H1 (cell line): ENCODE measurements at regions not wholly inside any gene's neighbourhood (a gene's known extent, or its start where the extent isn't known, plus 50 kb on each side); places are given as distances from the start of the nearest gene placed in this dataset.

ENCODE experiments used
- CTCF ChIA-PET: fragments of 300-600 bp; sonication (Branson Sonifier 250); formaldehyde crosslinking; loops from one replicate; lab custom pipeline; 2021; ENCODE audit not compliant: partially characterized antibody; lab: Charles Lee
- POLR2A ChIA-PET: fragments of 300-600 bp; sonication (Branson Sonifier 250); formaldehyde crosslinking; loops from one replicate; lab custom pipeline; 2021; ENCODE audit warnings: inconsistent platforms; ENCODE audit not compliant: partially characterized antibody; lab: Charles Lee
- DNase-seq, 2 experiments: peaks; one replicate each; pipeline versions ENCODE4 v3.0.0 to v3.0.0-alpha.2; 2010 to 2022; ENCODE audit warnings: low spot score in 2 of 2, low read depth in 1 of 2, mixed read lengths in 1 of 2
- FAIRE-seq: peaks from 2 replicates; lab custom pipeline; 2011; peaks lifted over from hg19 to GRCh38; lab: Jason Lieb, UNC
- H2AFZ ChIP-seq: 2 replicates; pipeline ENCODE4 v1.8.1; 2012; ENCODE audit warnings: low read length, inconsistent platforms
- H2AK5ac ChIP-seq: 2 replicates; pipeline ENCODE4 v1.6.1; 2013; ENCODE audit warnings: low read depth, low read length
- H2BK120ac ChIP-seq: replicated peaks from 2 replicates; pipeline ENCODE3; 2013; ENCODE audit warnings: low read depth, low read length, inconsistent platforms
- H2BK12ac ChIP-seq: 2 replicates; pipeline ENCODE4 v1.6.1; 2013; ENCODE audit warnings: low read depth, low read length
- H2BK15ac ChIP-seq: 2 replicates; pipeline ENCODE4 v1.6.1; 2013; ENCODE audit warnings: low read length
- H2BK20ac ChIP-seq: 2 replicates; pipeline ENCODE4 v1.6.1; 2013; ENCODE audit warnings: low read length
- H2BK5ac ChIP-seq: 2 replicates; pipeline ENCODE4 v1.6.1; 2013; ENCODE audit warnings: low read depth, low read length
- H3K14ac ChIP-seq: 2 replicates; pipeline ENCODE4 v1.6.1; 2013; ENCODE audit warnings: inconsistent platforms; ENCODE audit not compliant: insufficient read length
- H3K18ac ChIP-seq: 2 replicates; pipeline ENCODE4 v1.6.1; 2013; ENCODE audit warnings: low read length; ENCODE audit errors: extremely low read depth
- H3K23ac ChIP-seq: 2 replicates; pipeline ENCODE4 v1.6.1; 2013; ENCODE audit warnings: inconsistent platforms; ENCODE audit not compliant: insufficient read length
- H3K23me2 ChIP-seq: 2 replicates; pipeline ENCODE4 v1.6.1; 2013; ENCODE audit warnings: low read depth, low read length
- H3K27ac ChIP-seq: 2 replicates; pipeline ENCODE4 v1.6.1; 2011; ENCODE audit warnings: low read depth, low read length, inconsistent platforms
- H3K27me3 ChIP-seq, 4 experiments: replicated peaks in 1 of 4; 1 replicate in 1 of 4; 2 replicates in 3 of 4; pipeline versions ENCODE4 v1.6.1 to v1.8.1; 2011 to 2013; ENCODE audit warnings: low read length in 3 of 4, mild to moderate bottlenecking in 3 of 4, inconsistent platforms in 2 of 4, mixed read lengths in 2 of 4, moderate library complexity in 1 of 4; ENCODE audit not compliant: control insufficient read depth in 3 of 4, insufficient read depth in 3 of 4; ENCODE audit errors: extremely low read depth in 1 of 4
- H3K36me3 ChIP-seq, 4 experiments: 2 replicates each; pipeline versions ENCODE4 v1.6.1 to v1.8.1; 2011 to 2013; ENCODE audit warnings: mild to moderate bottlenecking in 4 of 4, low read length in 3 of 4, moderate library complexity in 2 of 4, control low read depth in 1 of 4, inconsistent platforms in 1 of 4; ENCODE audit not compliant: insufficient read depth in 4 of 4, control insufficient read depth in 2 of 4
- H3K4ac ChIP-seq: replicated peaks from 2 replicates; pipeline ENCODE3; 2013; ENCODE audit warnings: low read length, low read depth, mixed read lengths, inconsistent platforms; ENCODE audit not compliant: insufficient read length
- H3K4me1 ChIP-seq, 4 experiments: replicated peaks in 1 of 4; 1 replicate in 1 of 4; 2 replicates in 3 of 4; pipeline versions ENCODE4 v1.6.1 to v1.8.1; 2011 to 2013; ENCODE audit warnings: low read length in 3 of 4, inconsistent platforms in 2 of 4, mixed read lengths in 1 of 4; ENCODE audit not compliant: insufficient read depth in 4 of 4, control insufficient read depth in 3 of 4
- H3K4me2 ChIP-seq, 2 experiments: 2 replicates each; pipeline versions ENCODE4 v1.6.1 to v1.8.1; 2011 to 2013; ENCODE audit warnings: low read depth in 2 of 2, low read length in 2 of 2, control low read depth in 1 of 2, inconsistent platforms in 1 of 2, mild to moderate bottlenecking in 1 of 2; ENCODE audit not compliant: insufficient read depth in 1 of 2
- H3K4me3 ChIP-seq, 4 experiments: fragments of 200-600, 300-600 bp in 1 of 4; sonication (generic), shearing (Covaris generic), sonication (Bioruptor Twin) in 1 of 4; 2 replicates each; pipeline versions ENCODE4 v1.5.1 to v1.8.1; 2011 to 2016; ENCODE audit warnings: low read length in 4 of 4, low read depth in 3 of 4, control low read depth in 2 of 4, inconsistent platforms in 2 of 4, mild to moderate bottlenecking in 2 of 4, mixed read lengths in 1 of 4, moderate library complexity in 1 of 4; ENCODE audit not compliant: insufficient read depth in 2 of 4; ENCODE audit errors: extremely low read depth in 1 of 4
- H3K56ac ChIP-seq: replicated peaks from 2 replicates; pipeline ENCODE3; 2013; ENCODE audit warnings: low read depth, mild to moderate bottlenecking, mixed read lengths, low read length, inconsistent platforms; ENCODE audit not compliant: insufficient read length
- H3K79me1 ChIP-seq: 2 replicates; pipeline ENCODE4 v1.6.1; 2013; ENCODE audit warnings: low read depth, low read length, control low read depth
- H3K79me2 ChIP-seq, 2 experiments: 2 replicates each; pipeline versions ENCODE4 v1.6.1 to v1.8.1; 2012 to 2013; ENCODE audit warnings: low read length in 2 of 2, mild to moderate bottlenecking in 2 of 2, inconsistent platforms in 1 of 2; ENCODE audit not compliant: insufficient read depth in 2 of 2, control insufficient read depth in 1 of 2
- H3K9ac ChIP-seq, 4 experiments: replicated peaks in 1 of 4; 1 replicate in 1 of 4; 2 replicates in 3 of 4; pipeline versions ENCODE4 v1.6.1 to v1.8.1; 2011 to 2013; ENCODE audit warnings: low read depth in 3 of 4, low read length in 3 of 4, control low read depth in 2 of 4, mild to moderate bottlenecking in 2 of 4, moderate library complexity in 2 of 4, inconsistent platforms in 1 of 4; ENCODE audit errors: extremely low read depth in 1 of 4
- H3K9me3 ChIP-seq, 2 experiments: 2 replicates each; pipeline versions ENCODE4 v1.6.1 to v1.8.1; 2012 to 2013; ENCODE audit warnings: mild to moderate bottlenecking in 2 of 2, moderate library complexity in 2 of 2, control low read depth in 1 of 2, inconsistent platforms in 1 of 2, low read depth in 1 of 2, low read length in 1 of 2, mixed read lengths in 1 of 2; ENCODE audit not compliant: insufficient read depth in 2 of 2
- H4K20me1 ChIP-seq, 2 experiments: replicated peaks in 1 of 2; 2 replicates each; pipeline versions ENCODE3 to v1.8.1; 2011 to 2013; ENCODE audit warnings: inconsistent platforms in 2 of 2, low read length in 2 of 2, mild to moderate bottlenecking in 1 of 2; ENCODE audit not compliant: insufficient read depth in 2 of 2, control insufficient read depth in 1 of 2
- H4K5ac ChIP-seq: 2 replicates; pipeline ENCODE4 v1.6.1; 2013; ENCODE audit warnings: low read length, low read depth, mixed read lengths, inconsistent platforms; ENCODE audit not compliant: insufficient read length
- H4K8ac ChIP-seq: 2 replicates; pipeline ENCODE4 v1.8.0; 2013; ENCODE audit warnings: mild to moderate bottlenecking, moderate library complexity, low read length, inconsistent platforms; ENCODE audit not compliant: insufficient read depth; ENCODE audit errors: extremely low read depth
- H4K91ac ChIP-seq: replicated peaks from 2 replicates; pipeline ENCODE3; 2013; ENCODE audit warnings: low read length, mixed read lengths, inconsistent platforms; ENCODE audit not compliant: insufficient read length
- ASH2L ChIP-seq: fragments of 200-600, 300-600 bp; sonication (generic); IDR thresholded peaks from one replicate; pipeline ENCODE4 v1.7.1; 2017; ENCODE audit warnings: low read length
- BCL11A ChIP-seq, 2 experiments: IDR thresholded peaks; one replicate each; pipeline ENCODE4 v1.6.1; 2011; ENCODE audit warnings: low read depth in 2 of 2, low read length in 2 of 2, mild to moderate bottlenecking in 2 of 2
- MAFK ChIP-seq: IDR thresholded peaks from 2 replicates; pipeline ENCODE4 v1.6.1; 2012; ENCODE audit warnings: low read depth, mild to moderate bottlenecking, improper control_type of control experiment, low read length
- SP2 ChIP-seq: IDR thresholded peaks from 2 replicates; pipeline ENCODE4 v1.6.1; 2012; ENCODE audit warnings: mild to moderate bottlenecking, low read length, inconsistent platforms
- SUZ12 ChIP-seq: fragments of 200-600 bp; sonication (generic); IDR thresholded peaks from 2 replicates; pipeline ENCODE4 v1.6.1; 2012; ENCODE audit warnings: mild to moderate bottlenecking, inconsistent platforms, low read length, moderate library complexity, mixed read lengths
- WGBS, 2 experiments: shearing (Covaris generic) in 1 of 2; methylation state at CpG; one replicate each; pipeline versions ENCODE4 v1.1.6 to v1.1.7; 2013 to 2015; ENCODE audit warnings: low lambda C conversion rate in 2 of 2, mixed read lengths in 2 of 2, inconsistent platforms in 1 of 2, low coverage in 1 of 2, missing lambda C conversion rate in 1 of 2; ENCODE audit not compliant: insufficient replicate concordance in 2 of 2, insufficient coverage in 1 of 2, insufficient read length in 1 of 2; ENCODE audit errors: extremely low coverage in 1 of 2, missing lambda C conversion rate in 1 of 2; 5-methylcytosine and 5-hydroxymethylcytosine counted together

GRCh38 chr1:14326857-14327256 lies 271.6 kb upstream of the KAZN start:
- H2BK120ac ChIP-seq = no peak overlapping the region
- no peak overlapping the region for H2AK5ac ChIP-seq
- no peak overlapping the region for H4K5ac ChIP-seq
- no peak overlapping the region for H3K56ac ChIP-seq
- POLR2A ChIA-PET = no interaction called here
- H3K14ac ChIP-seq = no peak overlapping the region
- H3K23me2 ChIP-seq = no peaks in the 10 kb centered on the region
- H2BK5ac ChIP-seq = no peak overlapping the region
- H3K23ac ChIP-seq = no peak overlapping the region
- no peak overlapping the region for H2BK12ac ChIP-seq
- CTCF ChIA-PET = interaction anchor here (0.8 to 2.1 kb wide), 5 partner anchors 30 to 229 kb away, joined by 3 to 5 read pairs (median 3); no protein-coding TSS in a partner anchor
- H2AFZ ChIP-seq = no peak overlapping the region
- WGBS, 2 experiments = 86% methylated on average over 3 of the region's 3 CpGs; no CpG with 5 or more reads in 1 of the 2 experiments
- no peaks in the 10 kb centered on the region for H4K20me1 ChIP-seq
- no peak overlapping the region for H4K91ac ChIP-seq
- no peaks in the 10 kb centered on the region for H3K36me3 ChIP-seq
- H2BK15ac ChIP-seq = no peak overlapping the region
- no peak overlapping the region for H3K27ac ChIP-seq
- H3K79me2 ChIP-seq = no peaks in the 10 kb centered on the region
- no peaks in the 10 kb centered on the region; a peak in 1 of 7 replicates for H3K27me3 ChIP-seq
- FAIRE-seq (no peak), DNase-seq (no peak)
- no peak overlapping the region for H3K9ac ChIP-seq
- no peak overlapping the region for H3K18ac ChIP-seq
- H2BK20ac ChIP-seq = no peak overlapping the region
- TF ChIP-seq SUZ12 = no peak
- TF ChIP-seq MAFK = no peak
- TF ChIP-seq ASH2L = no peak
- no peak for TF ChIP-seq SP2
- no peak for TF ChIP-seq BCL11A (IDR thresholded peaks at IDR 0.05; ENCODE audit: low read depth in 2 of 2, low read length in 2 of 2)
- no peaks in the 10 kb centered on the region for H3K4me1 ChIP-seq
- no peak overlapping the region for H4K8ac ChIP-seq
- H3K4ac ChIP-seq = no peak overlapping the region
- peaks cover 3% of the 10 kb centered on the region in 2 experiments; a peak in 1 of 4 replicates for H3K9me3 ChIP-seq
- no peak overlapping the region for H3K4me2 ChIP-seq
- no peaks in the 10 kb centered on the region for H3K79me1 ChIP-seq
- no peak overlapping the region for H3K4me3 ChIP-seq
